Cardiac septum (tissue), 1 donor: ENCODE measurements at regions not wholly inside any gene's neighbourhood (a gene's known extent, or its start where the extent isn't known, plus 50 kb on each side); places are given as distances from the start of the nearest gene placed in this dataset.
A peak's percentile ranks its signal among the peaks of the same experiment; 100 is the strongest.
"Not testable (repeated sequence)": the region's sequence is repeated elsewhere in the genome, so short reads cannot be mapped to it uniquely, and the experiment has no call there.

Experiments used
- DNase-seq: peaks from one replicate; pipeline ENCODE4 v3.0.0-alpha.2; 2020; ENCODE audit warnings: low spot score
- intact Hi-C: fragments of 100-400 bp; cut with DNase I; formaldehyde crosslinking; loops from one replicate; pipeline ENCODE4 v1.14.0; 2022
- donor health status: DM: no; HTN: no; CAD: no.

- DNase-seq = no peak
- intact Hi-C loops = no loop called here
These were observed 78.5 kb upstream of the DNAH5 start for GRCh38 chr5:14022971-14023370.

GRCh38 chr5:14020944-14021343 is 76.5 kb upstream of the DNAH5 start:
- DNase-seq, intact Hi-C loops: not testable (repeated sequence)

GRCh38 chr5:14019768-14020290 is 75.3 kb upstream of the DNAH5 start:
- intact Hi-C loops = no loop called here
- no peak for DNase-seq

GRCh38 chr5:14017904-14018303 is 73.4 kb upstream of the DNAH5 start:
- DNase-seq = no peak
- intact Hi-C loops = no loop called here

GRCh38 chr5:14016549-14016948 is 72.1 kb upstream of the DNAH5 start:
- intact Hi-C loops = no loop called here
- no peak for DNase-seq

GRCh38 chr5:14011089-14012020 is 66.9 kb upstream of the DNAH5 start:
- DNase-seq = peak; percentile 87
- intact Hi-C loops = loop anchor here (2.0 to 5.0 kb wide), 2 partner anchors 96 to 259 kb away; no protein-coding TSS in a partner anchor

- DNase-seq = no peak
- intact Hi-C loops = no loop called here
These were observed 65.1 kb upstream of the DNAH5 start for GRCh38 chr5:14009575-14009974.

- DNase-seq = no peak
- intact Hi-C loops = no loop called here
These were observed 64.4 kb upstream of the DNAH5 start for GRCh38 chr5:14008819-14009311.

- intact Hi-C loops = no loop called here
- no peak for DNase-seq
These were observed 62.5 kb upstream of the DNAH5 start for GRCh38 chr5:14006823-14007520.

GRCh38 chr5:14004598-14005394 is 60.3 kb upstream of the DNAH5 start:
- DNase-seq = no peak
- intact Hi-C loops = no loop called here

GRCh38 chr5:14003936-14004335 is 59.4 kb upstream of the DNAH5 start:
- no peak for DNase-seq
- intact Hi-C loops = no loop called here

- intact Hi-C loops = no loop called here
- DNase-seq = no peak
These were observed 59.0 kb upstream of the DNAH5 start for GRCh38 chr5:14003513-14003912.

- intact Hi-C loops = no loop called here
- DNase-seq = no peak
These were observed 53.8 kb upstream of the DNAH5 start for GRCh38 chr5:13998254-13998653.

GRCh38 chr5:13997514-13997913 is 53.0 kb upstream of the DNAH5 start:
- intact Hi-C loops = no loop called here
- DNase-seq = no peak

GRCh38 chr5:13994621-13995253 is 50.2 kb upstream of the DNAH5 start:
- DNase-seq = no peak
- intact Hi-C loops = no loop called here
